Fibroblast of lung (primary cell): ENCODE measurements at regions not wholly inside any gene's neighbourhood (a gene's known extent, or its start where the extent isn't known, plus 50 kb on each side); places are given as distances from the start of the nearest gene placed in this dataset.

ENCODE experiments used
- EZH2 ChIP-seq: IDR thresholded peaks from 2 replicates; pipeline ENCODE4 v1.5.1; 2012; ENCODE audit warnings: low read length, control low read depth, mild to moderate bottlenecking; ENCODE audit errors: missing control alignments
- TF ChIP-seq, protein P1 (sequence below), 2 donors: IDR thresholded peaks in 1 of 2; conservative IDR thresholded peaks in 1 of 2; 1 replicate in 1 of 2; 2 replicates in 1 of 2; pipeline ENCODE4 v1.5.1; 2011 to 2012; ENCODE audit warnings: low read length in 2 of 2, control low read depth in 1 of 2, inconsistent platforms in 1 of 2, low read depth in 1 of 2, mild to moderate bottlenecking in 1 of 2

DNA sequence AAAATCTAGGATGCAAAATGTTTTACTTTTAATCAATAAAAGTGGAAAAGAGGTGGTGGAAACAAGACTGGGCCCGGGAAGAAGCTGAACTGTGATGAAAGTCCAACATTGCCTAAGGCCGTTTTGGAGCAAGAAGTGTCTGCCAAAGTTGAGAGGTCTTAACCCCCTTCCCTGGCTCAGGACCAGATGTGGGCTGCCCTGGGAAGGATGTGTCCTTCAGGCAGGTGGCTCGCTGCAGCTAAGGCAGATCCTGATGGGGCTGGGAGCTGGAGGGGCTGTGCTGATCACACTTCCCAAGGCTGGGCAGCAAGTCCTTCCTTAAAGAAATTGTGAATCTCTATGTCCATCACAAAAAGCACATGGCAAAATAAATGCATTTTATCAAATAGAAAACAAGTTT lies 581.6 kb downstream of the GALC start:
- TF ChIP-seq, protein P1, sequence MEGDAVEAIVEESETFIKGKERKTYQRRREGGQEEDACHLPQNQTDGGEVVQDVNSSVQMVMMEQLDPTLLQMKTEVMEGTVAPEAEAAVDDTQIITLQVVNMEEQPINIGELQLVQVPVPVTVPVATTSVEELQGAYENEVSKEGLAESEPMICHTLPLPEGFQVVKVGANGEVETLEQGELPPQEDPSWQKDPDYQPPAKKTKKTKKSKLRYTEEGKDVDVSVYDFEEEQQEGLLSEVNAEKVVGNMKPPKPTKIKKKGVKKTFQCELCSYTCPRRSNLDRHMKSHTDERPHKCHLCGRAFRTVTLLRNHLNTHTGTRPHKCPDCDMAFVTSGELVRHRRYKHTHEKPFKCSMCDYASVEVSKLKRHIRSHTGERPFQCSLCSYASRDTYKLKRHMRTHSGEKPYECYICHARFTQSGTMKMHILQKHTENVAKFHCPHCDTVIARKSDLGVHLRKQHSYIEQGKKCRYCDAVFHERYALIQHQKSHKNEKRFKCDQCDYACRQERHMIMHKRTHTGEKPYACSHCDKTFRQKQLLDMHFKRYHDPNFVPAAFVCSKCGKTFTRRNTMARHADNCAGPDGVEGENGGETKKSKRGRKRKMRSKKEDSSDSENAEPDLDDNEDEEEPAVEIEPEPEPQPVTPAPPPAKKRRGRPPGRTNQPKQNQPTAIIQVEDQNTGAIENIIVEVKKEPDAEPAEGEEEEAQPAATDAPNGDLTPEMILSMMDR (conservative IDR thresholded peaks at IDR 0.05 in 1 of 2, IDR thresholded peaks at IDR 0.05 in 1 of 2; ENCODE audit: low read depth in 1 of 2, low read length in 2 of 2): no peak
- TF ChIP-seq EZH2: no peak
